ENCODE measurements at regions not wholly inside any gene's neighbourhood (a gene's known extent, or its start where the extent isn't known, plus 50 kb on each side); places are given as distances from the start of the nearest gene placed in this dataset.
"Not testable (repeated sequence)": the region's sequence is repeated elsewhere in the genome, so short reads cannot be mapped to it uniquely, and the experiment has no call there.

DNA sequence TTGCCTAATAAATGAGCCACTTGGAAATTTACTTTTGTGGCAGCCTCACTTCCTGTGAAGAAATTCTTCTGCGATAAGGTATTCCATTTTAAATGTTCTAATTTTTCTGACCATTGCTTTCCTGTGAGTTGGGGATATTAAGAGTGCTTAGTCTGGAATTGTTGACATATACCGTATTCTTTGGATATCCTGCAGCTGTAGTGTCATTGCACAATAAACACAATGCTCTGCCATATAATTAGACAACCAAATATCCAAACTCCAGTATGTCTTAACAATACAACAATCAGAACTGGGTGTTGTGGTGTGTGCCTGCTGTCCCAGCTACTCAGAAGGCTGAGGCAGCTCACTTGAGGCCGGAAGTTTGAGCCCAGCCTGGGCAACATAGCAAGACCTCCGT, 99.4 kb downstream of the LUZP4 start:
- Histone ChIP-seq H3K27ac (no peak overlapping the region), H3K4me1 (no peaks in the 10 kb centered on the region), H3K4me3 (no peak overlapping the region), H3K27me3 (no peaks in the 10 kb centered on the region), H3K36me3 (replicated peaks in 1 of 2; ENCODE audit: insufficient read depth in 1 of 2, low read depth in 2 of 2) (no peaks in the 10 kb centered on the region), H3K9me3 (no peaks in the 10 kb centered on the region)
- intact Hi-C loops (cut with DNase I) = no loop called here
- ATAC-seq (no peak), DNase-seq (no peak)
- 64 to 81% methylated on average over 4 of the region's 4 CpGs for WGBS, 2 donors
- no peak for TF ChIP-seq CTCF (IDR thresholded peaks at IDR 0.05)
- TF ChIP-seq POLR2A (IDR thresholded peaks at IDR 0.05) = no peak

GRCh38 chrX:115390078-115390477, 100.6 kb downstream of the LUZP4 start:
- Histone ChIP-seq H3K4me3 (no peak overlapping the region), H3K36me3 (replicated peaks in 1 of 2; ENCODE audit: insufficient read depth in 1 of 2, low read depth in 2 of 2) (no peaks in the 10 kb centered on the region), H3K27ac (no peak overlapping the region), H3K27me3 (no peaks in the 10 kb centered on the region), H3K4me1 (no peaks in the 10 kb centered on the region), H3K9me3 (no peaks in the 10 kb centered on the region)
- ATAC-seq = no peak
- intact Hi-C loops (cut with DNase I) = no loop called here
- no peak for DNase-seq
- 61 to 67% methylated on average over 3 of the region's 3 CpGs for WGBS, 2 donors
- no peak for TF ChIP-seq CTCF (IDR thresholded peaks at IDR 0.05)

DNA sequence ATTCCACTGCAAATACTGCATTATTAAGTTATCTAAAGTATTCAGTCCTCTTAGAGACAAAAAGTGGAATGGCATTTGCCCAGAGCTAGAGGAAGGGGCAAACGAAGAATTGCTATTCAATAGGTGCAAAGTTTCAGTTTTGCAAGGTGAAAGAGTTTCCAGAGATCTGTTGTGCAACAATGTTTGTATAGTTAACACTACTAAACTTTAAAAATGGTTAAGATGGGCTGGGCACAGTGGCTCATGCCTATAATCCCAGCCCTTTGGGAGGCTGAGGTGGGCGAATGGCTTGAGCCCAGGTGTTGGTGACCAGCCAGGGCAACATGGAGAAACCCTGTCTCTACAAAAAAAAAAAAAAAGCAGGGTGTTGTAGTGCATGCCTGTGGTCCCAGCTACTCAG, 102.5 kb downstream of the LUZP4 start:
- Histone ChIP-seq H3K27me3 (no peaks in the 10 kb centered on the region), H3K36me3 (replicated peaks in 1 of 2; ENCODE audit: insufficient read depth in 1 of 2, low read depth in 2 of 2) (no peaks in the 10 kb centered on the region), H3K9me3 (no peaks in the 10 kb centered on the region), H3K4me1 (no peaks in the 10 kb centered on the region), H3K4me3 (no peak overlapping the region), H3K27ac (no peak overlapping the region)
- ATAC-seq (no peak), DNase-seq (no peak)
- TF ChIP-seq POLR2A (IDR thresholded peaks at IDR 0.05) = no peak
- TF ChIP-seq CTCF (IDR thresholded peaks at IDR 0.05) = no peak
- 74 to 82% methylated on average over 2 of the region's 2 CpGs for WGBS, 2 donors
- intact Hi-C loops (cut with DNase I) = no loop called here

DNA sequence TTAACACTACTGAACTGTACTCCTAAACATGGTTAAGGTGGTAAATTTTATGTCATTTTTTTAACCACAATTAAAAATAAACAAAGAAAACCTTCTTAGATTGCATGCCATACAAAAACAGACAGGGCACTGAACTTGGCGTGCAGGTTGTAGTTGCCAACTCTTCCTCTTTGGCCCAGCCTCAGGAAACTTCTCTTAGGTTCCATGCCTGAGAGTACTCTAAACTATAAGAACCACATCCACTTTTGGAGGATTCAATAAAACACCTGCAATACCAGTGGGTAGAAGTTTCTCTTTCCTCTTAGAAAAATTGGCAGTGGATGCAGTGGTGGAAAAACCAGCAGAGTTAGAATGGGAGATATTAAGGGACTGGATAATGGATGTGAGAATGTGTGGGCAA, 103.4 kb downstream of the LUZP4 start:
- 40 to 64% methylated on average over 1 of the region's 1 CpG for WGBS, 2 donors
- TF ChIP-seq POLR2A (IDR thresholded peaks at IDR 0.05) = no peak
- no peaks in the 10 kb centered on the region for H3K9me3 ChIP-seq
- no peak for DNase-seq
- no peaks in the 10 kb centered on the region for H3K4me1 ChIP-seq
- no peaks in the 10 kb centered on the region for H3K27me3 ChIP-seq
- H3K27ac ChIP-seq = no peak overlapping the region
- intact Hi-C loops (cut with DNase I) = no loop called here
- ATAC-seq = no peak
- H3K36me3 ChIP-seq (replicated peaks in 1 of 2; ENCODE audit: insufficient read depth in 1 of 2, low read depth in 2 of 2) = no peaks in the 10 kb centered on the region
- no peak overlapping the region for H3K4me3 ChIP-seq

- 95 to 100% methylated on average over 1 of the region's 1 CpG for WGBS, 2 donors
- H3K27ac ChIP-seq = no peak overlapping the region
- no peaks in the 10 kb centered on the region for H3K4me1 ChIP-seq
- no peaks in the 10 kb centered on the region for H3K36me3 ChIP-seq (replicated peaks in 1 of 2; ENCODE audit: insufficient read depth in 1 of 2, low read depth in 2 of 2)
- DNase-seq (no peak), ATAC-seq (no peak)
- intact Hi-C loops (cut with DNase I) = no loop called here
- no peak overlapping the region for H3K4me3 ChIP-seq
- H3K9me3 ChIP-seq = no peaks in the 10 kb centered on the region
- no peaks in the 10 kb centered on the region for H3K27me3 ChIP-seq
- no peak for TF ChIP-seq CTCF (IDR thresholded peaks at IDR 0.05)
- TF ChIP-seq POLR2A (IDR thresholded peaks at IDR 0.05) = no peak
These were observed 103.8 kb downstream of the LUZP4 start for GRCh38 chrX:115393271-115393670.

DNA sequence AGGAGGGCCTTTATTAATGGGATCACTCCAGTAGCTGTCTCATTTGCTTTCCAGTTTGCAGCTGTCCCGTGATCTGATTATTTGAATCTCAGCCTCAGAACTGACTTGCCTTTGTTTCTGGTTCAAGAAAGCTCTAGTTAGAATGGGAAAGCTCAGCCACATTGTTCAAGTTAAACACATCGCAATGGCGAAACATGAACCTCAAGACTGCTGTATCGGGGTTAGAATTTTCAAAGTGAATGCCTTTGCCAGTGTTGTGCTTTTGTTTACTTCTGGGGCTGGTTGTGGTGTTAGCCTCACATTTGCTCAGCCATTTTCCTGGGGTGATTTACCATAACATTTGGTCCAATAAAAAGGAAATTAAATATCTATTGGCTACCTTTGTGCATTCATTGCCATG, 105.3 kb downstream of the LUZP4 start:
- H3K4me1 ChIP-seq; H3K9me3 ChIP-seq; intact Hi-C loops (cut with DNase I); H3K27me3 ChIP-seq; H3K36me3 ChIP-seq (replicated peaks in 1 of 2; ENCODE audit: insufficient read depth in 1 of 2, low read depth in 2 of 2); ATAC-seq; H3K27ac ChIP-seq; DNase-seq; H3K4me3 ChIP-seq: not testable (repeated sequence)
- 89 to 91% methylated on average over 4 of the region's 4 CpGs for WGBS, 2 donors
